ENCODE measurements at regions not wholly inside any gene's neighbourhood (a gene's known extent, or its start where the extent isn't known, plus 50 kb on each side); places are given as distances from the start of the nearest gene placed in this dataset.
A peak's percentile ranks its signal among the peaks of the same experiment; 100 is the strongest.

DNA sequence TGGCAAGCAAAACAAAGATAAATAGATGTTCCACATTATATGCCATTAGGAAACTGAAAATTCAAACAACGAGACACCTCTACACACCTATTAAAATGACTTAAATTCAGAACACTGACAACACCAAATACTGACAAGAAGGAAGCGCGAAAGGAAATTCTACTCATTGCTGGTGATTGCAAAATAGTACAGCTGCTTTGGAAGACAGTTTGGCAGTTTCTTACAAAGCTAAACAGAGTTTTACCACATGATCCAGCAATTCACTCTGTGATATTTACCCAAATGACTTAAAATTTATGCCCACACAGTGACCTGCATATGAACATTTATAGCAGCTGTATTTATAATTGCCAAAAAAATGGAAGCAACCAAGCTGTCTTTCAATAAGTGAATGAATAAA lies 232.6 kb downstream of the CASP12 start:
- TF ChIP-seq, protein P1, sequence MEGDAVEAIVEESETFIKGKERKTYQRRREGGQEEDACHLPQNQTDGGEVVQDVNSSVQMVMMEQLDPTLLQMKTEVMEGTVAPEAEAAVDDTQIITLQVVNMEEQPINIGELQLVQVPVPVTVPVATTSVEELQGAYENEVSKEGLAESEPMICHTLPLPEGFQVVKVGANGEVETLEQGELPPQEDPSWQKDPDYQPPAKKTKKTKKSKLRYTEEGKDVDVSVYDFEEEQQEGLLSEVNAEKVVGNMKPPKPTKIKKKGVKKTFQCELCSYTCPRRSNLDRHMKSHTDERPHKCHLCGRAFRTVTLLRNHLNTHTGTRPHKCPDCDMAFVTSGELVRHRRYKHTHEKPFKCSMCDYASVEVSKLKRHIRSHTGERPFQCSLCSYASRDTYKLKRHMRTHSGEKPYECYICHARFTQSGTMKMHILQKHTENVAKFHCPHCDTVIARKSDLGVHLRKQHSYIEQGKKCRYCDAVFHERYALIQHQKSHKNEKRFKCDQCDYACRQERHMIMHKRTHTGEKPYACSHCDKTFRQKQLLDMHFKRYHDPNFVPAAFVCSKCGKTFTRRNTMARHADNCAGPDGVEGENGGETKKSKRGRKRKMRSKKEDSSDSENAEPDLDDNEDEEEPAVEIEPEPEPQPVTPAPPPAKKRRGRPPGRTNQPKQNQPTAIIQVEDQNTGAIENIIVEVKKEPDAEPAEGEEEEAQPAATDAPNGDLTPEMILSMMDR (IDR thresholded peaks at IDR 0.05; ENCODE audit: insufficient read depth, low read depth, low read length), result no peak
- no peak overlapping the region for H3K4me3 ChIP-seq (ENCODE audit: low read depth, low read length)
- peak; percentile 73 for DNase-seq (ENCODE audit: low read depth)

DNA sequence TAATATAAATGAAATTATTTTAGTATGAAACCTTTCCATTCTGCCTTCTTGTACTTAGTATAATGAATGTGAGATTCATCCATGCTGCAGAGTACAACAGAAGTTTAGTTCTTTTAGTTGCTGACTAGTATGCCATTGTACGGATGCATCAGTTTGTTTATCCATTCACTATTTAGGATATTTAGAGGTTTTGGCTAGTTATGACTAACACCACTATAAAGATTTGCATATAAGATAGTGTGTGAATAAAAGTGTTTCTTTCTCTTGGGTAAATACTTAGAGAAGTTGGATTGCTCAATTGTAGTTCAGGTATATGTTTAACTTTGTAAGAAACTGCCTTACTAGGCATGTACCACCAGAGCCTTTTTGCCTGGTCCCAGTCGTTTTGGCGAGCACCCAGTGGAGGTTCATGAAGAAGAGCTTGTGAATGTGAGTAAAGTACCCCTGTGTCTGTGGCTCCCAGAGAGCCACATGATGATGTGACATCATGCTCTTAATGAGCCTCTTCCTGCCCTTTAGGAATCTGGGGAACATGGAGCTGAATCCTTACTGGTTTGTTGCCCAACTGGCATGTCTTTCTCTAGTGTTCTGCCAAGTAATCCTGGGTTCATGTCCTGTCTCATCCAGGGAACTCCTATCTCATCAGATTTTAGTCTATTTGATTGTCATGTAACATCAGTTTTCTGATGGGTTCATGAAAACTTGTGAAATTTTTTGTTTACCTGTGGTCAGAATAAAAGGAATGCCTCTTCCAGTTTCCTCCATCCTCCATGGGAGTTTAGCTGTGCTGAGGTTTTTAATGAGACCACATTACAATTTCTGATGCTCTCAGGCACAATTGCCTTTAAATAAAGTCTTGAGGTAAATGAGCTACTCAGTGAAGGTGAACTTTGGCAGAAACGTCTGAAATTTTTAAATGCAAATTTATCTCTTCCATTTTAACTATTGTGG lies 234.8 kb downstream of the CASP12 start:
- peak; percentile 58 for DNase-seq (ENCODE audit: low read depth)
- TF ChIP-seq, protein P1 (IDR thresholded peaks at IDR 0.05; ENCODE audit: insufficient read depth, low read depth, low read length), result no peak
- no peak overlapping the region for H3K4me3 ChIP-seq (ENCODE audit: low read depth, low read length)

DNA sequence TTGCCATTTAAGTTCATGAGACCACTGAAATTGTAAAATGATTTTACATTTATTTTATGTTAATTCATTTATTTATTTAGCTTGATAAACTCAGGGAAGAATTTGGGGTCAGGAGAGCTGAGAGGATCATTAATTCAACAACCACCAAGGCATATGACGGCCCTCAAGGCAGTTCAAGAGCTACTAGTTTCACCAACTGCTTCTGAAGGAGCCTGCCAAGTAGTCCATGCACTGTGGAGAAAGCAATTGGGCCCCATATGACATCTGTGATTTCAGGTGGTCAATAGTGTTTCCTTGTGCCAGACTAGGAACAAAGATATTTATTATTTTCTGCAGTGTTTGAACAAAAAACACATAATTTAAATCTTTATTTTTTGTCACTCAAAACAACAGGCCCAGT lies 236.4 kb downstream of the CASP12 start:
- TF ChIP-seq, protein P1 (IDR thresholded peaks at IDR 0.05; ENCODE audit: insufficient read depth, low read depth, low read length), result no peak
- DNase-seq (ENCODE audit: low read depth), result no peak
- no peak overlapping the region for H3K4me3 ChIP-seq (ENCODE audit: low read depth, low read length)

DNA sequence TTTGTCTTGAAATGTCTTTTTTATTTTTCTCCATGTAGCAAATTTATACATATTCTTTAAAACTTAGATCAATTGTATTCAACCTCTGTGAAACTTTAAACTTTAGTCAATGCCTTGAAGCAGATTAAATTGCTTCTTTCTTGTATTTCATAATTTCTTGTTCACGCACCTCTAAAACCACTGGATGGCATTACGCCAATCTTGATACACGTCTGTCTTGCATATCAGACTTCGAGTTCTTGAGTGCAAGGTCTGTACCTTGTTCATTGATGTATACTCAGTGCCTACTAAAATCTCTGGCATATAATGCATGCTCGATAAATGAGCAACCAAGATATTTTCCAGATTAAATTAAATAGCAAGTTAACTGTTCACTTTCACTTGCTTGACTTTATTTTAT lies 236.8 kb downstream of the CASP12 start:
- no peak overlapping the region for H3K4me3 ChIP-seq (ENCODE audit: low read depth, low read length)
- no peak for DNase-seq (ENCODE audit: low read depth)
- TF ChIP-seq, protein P1 (IDR thresholded peaks at IDR 0.05; ENCODE audit: insufficient read depth, low read depth, low read length), result no peak

DNA sequence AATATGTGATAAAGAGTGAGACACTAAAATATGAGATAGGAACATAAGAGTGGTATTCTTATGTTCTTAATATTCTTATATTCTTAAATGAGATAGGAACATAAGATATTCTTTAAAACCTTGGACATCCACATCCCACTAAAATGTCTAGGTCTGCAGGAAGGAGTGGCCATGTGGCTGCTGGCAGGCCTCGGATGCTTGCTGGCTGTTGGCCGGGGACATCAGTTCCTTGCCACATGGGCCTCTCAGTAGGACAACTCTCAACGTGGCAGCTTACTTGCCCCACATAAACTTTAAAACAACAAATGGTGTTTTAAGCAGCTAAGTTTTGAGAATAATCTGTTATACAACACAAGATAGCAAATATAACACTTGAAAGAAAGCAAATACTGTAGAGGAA lies 240.1 kb downstream of the CASP12 start:
- TF ChIP-seq, protein P1 (IDR thresholded peaks at IDR 0.05; ENCODE audit: insufficient read depth, low read depth, low read length), result no peak
- no peak overlapping the region for H3K4me3 ChIP-seq (ENCODE audit: low read depth, low read length)
- no peak for DNase-seq (ENCODE audit: low read depth)

DNA sequence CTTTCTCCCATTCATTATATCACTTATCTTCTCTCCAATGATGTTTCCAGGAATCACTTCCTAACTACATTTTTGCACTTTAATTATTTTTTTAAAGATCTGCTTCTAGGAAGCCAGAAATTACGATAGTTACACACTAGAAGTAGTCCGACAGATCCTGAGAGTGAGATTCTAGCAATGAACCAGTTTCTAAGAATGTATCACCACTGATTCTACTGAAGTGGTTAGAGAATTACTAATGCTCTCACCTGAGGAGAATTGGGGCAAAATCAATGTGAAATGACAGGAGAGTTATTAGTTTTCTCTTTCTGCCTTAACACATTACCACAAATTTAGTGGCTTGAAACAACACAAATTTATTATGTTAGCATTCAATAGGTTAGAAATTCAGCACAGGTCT lies 241.2 kb downstream of the CASP12 start:
- TF ChIP-seq, protein P1 (IDR thresholded peaks at IDR 0.05; ENCODE audit: insufficient read depth, low read depth, low read length), result no peak
- no peak overlapping the region for H3K4me3 ChIP-seq (ENCODE audit: low read depth, low read length)
- DNase-seq (ENCODE audit: low read depth), result no peak

Measured in fibroblast of villous mesenchyme (primary cell).